DMS114 treated with DMSO at 0.1 percent for 48 hours (cell line): ENCODE measurements at regions not wholly inside any gene's neighbourhood (a gene's known extent, or its start where the extent isn't known, plus 50 kb on each side); places are given as distances from the start of the nearest gene placed in this dataset.

Experiments used
- DNase-seq: peaks from one replicate; lab custom pipeline; 2025; ENCODE audit not compliant: unreplicated experiment; lab: John Stamatoyannopoulos, UW

DNA sequence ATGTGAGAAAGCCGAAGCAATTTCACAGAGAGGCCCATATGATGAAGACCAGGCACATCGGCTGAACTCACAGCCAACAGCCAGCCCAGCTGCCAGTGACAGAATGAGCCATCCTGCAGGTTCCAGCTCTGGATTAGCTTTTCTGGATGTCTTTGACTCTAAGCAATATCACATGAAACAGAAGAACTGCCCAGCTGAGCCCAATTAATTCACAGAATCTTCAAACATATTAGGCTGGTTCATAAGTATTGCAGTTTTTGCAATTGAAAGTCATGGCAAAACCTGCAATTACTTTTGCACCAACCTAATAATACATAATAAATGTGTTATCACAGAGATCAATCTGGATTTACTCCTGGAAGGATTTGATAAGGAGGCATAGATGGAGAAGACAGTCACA lies 299.9 kb downstream of the RAB28 start:
- DNase-seq, result no peak

DNA sequence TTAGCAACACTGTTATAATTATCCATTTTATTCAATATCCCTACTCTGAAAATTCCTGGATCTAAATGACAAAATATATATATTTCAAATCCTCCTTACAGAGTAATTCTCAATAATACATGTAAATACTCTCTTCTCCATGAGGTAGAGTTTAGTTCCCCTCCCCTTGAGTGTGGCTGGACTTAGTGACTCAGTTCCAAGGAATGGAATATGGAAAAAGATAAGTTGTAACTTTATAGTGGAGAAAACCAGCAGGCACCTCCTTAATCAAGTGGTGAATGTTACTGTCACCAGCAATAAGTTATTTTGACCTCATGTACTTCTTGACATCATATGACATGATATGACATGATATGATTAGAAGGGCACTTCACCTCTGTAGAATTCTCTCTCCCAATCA lies 302.0 kb downstream of the RAB28 start:
- no peak for DNase-seq

DNA sequence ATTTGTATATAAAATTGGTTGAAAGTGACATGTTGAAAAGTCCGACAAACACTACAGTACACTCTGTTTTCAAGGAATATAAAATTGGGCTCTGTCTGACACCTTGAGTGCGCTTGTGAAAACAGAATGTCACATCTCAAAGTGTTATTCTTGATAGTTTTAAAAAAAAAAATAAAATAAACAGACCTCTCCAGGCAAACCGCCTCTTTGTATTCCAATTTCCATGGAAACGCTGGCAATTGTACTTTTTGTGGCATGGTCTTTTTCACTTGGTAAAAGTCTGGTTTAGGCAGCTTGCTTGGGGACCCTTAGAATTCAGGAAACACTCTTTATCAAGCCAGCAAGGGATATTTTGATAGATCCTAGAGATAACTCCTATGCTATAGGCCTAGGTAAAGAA lies 302.5 kb downstream of the RAB28 start:
- no peak for DNase-seq

DNA sequence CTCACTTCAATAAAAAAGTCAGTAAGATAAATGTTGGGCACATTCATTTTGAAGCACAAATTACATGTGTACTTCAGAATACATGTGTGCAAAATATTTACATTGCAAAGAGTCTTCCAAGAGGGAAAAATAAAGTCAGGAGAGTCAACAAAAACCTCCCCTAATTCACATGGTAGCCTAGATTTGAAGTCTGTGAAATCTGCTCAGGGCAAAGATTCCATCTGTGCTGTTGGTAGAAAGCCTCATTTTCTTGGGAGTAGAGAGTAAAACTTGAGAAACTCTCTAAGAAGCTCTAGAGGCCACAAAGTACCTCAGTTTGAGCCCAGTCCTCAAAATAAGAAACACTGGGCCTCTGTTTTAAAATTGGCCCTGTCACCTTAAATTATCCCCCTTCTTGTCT lies 303.4 kb downstream of the RAB28 start:
- DNase-seq, result no peak

DNA sequence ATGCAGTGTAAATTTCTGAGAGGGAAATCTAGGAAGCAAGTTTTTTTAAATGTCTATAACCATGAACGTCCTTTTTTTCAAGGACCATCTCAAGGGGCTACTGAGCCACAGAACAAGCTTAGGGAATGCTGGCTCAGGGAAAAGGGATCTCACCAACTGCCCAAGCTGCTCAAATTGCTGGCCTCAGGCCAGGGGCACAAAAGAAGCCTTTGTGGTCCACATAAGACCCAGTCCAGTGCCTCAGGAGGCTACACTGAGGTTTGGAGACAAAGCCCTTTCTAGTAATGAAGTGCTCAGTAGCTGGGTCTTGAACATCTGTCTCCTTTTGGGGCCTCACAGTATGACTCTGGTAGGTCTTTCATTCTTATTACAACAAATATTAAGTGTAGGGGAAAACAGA lies 305.5 kb downstream of the RAB28 start:
- DNase-seq, result no peak

DNA sequence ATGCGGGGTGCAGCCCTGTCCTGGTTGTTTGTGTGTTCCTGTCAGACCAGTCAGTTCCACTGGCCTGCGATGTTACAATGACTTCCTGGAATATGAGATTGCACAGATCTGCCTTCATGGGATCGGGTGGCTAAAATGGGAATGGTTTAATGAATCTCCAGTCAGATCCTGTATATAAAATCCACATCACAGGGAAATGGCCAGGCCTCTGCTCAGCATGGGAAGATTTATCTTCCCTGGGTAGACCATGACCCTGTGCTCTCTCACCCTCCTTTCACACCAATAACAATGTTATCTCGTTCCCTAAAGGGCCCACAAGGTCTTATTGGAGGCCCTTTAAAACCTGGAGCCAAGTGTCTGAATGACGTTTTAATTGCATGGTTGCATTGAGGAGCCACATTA lies 307.4 kb downstream of the RAB28 start:
- DNase-seq, result no peak

DNA sequence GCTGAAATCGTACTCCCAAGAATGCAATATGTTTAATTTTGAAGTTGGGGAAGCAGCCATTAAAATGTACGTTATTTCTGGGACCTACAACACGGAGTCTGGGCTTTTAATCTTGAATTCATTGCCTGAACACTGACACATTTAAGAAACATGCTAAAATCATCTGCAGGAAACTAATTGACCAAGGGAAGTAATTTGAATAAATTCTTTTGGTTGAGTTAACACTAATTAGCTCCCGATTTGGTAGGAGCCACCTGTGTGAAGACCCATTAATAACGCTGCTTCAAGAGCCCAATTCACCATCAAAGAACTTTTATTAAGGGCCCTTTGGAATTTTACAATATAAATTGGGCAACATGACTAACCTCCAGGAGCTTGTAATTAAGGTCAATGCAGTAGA lies 309.2 kb downstream of the RAB28 start:
- DNase-seq, result no peak

DNA sequence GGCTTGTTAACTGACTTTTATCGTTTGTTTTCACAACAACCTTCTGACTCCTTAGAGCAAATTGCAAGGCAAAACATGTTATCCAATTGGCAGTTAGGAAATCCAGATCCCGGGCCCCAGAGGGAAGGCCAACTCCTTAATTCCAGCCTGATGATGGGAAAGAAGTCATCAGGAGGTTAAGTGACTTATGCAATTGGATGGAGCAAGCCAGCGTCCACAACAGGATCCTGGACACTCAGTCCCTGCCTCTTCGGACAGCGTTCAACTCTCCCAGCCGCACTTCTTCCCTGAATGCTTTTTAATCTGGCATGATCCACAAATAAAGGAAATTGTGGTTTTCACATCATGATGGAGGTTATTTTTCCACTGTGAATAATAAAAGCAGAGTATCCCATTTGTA lies 310.1 kb downstream of the RAB28 start:
- no peak for DNase-seq

DNA sequence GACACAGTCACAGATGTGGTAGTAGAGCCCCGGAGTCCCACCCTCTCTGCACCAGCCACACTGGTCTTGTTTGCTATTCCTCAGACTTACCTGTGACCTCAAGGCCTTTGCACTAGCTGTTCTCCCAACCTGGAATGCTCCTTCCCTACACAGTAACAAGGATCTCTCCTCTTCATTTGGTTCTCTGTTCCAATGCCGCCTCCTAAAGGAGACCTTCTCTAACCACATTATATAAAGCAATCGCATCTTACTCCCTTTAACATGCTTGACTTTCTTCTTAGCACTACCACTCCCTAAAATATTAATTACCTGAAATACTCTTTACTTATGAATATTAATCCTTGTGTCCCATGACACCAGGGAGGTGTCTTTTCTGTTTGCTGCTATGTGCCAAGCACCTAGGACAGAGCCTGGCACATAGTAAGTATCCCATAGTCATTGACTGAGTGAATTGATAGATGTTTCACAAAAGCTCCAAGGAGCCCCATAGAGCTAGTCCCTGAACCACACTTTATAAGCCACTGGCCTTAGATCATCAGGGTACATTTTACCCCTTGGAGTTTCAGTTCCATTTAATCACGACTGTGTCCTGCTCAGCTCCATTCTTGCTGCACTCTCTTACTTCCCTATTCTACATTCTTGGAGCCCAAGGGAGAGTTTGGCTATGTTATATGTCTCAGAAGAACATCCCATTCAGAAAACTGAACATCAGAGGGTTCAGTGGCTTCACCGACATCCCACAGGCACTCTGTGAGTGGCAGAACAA lies 312.7 kb downstream of the RAB28 start:
- DNase-seq, result no peak

DNA sequence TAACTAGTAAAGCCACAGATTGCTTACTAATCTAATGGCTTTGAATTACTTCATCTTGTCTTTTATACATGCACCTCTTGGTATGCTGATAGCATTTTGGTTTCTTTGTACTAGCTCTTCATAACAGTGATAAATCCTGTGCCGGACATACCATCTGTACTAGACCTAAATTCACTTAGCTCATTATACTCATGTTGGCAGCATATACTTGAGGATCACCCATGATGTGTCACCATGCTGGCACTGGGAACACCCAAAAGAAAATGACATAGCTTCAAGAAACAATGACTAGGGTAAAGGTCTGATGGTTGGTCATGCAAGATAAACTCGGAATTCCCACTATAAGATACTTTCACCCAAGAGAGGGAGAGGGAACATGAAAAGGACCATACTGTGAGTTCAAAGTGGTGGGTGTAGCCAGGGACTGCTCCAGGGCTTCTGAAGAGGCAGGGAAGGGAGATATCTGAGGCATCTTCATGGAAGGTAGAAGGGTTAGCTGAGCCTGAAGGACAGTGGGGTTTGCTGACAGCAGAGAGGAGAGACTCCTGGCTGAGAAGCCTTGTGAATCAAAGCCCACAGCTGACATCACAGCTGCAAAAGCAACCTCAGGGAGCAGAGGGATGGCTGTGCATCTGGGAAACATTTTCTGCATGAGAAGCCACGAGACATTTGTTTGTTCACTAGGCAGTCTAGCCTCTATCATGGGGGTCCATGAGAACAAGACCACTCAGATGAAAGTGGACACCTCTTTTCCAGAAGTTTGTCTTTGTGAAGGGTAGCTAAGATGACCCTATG lies 314.2 kb downstream of the RAB28 start:
- DNase-seq, result no peak

DNA sequence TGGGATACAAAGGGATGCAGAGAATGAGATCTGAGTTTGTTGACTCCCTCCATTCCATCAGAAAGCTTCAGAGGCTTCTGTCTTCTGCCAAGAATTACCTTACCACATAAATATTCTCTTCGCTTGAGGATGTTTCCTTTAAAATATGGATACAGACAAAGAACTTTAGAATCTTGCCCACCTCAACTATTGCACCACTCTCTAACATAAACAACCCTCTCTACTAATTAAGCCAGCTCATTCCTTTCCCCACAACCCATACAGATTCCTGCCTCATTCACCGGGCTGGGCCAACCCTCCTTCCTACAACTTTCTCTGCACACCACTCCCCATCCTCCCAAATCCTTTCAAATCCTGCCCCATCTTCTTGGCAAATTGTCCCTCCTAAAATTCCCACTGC lies 315.8 kb downstream of the RAB28 start:
- no peak for DNase-seq

DNA sequence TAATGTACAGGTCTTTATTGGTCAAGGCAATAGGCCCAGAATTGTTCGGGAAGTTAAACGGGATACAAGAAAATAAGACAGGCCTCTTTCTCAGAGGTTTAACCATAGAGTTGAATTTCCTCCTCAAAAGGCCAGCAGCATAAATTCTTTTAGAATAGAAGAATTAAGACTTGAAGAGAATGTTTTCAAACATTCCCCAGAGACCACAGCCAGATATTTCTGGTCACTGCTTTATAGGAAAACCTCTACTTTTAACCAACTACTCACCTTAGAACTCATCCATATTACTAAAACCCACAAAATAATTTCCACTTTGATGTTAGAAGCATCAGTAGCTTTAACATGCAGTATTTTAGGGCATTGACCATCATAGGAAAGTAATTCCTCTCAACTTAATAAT lies 317.9 kb downstream of the RAB28 start:
- no peak for DNase-seq

DNA sequence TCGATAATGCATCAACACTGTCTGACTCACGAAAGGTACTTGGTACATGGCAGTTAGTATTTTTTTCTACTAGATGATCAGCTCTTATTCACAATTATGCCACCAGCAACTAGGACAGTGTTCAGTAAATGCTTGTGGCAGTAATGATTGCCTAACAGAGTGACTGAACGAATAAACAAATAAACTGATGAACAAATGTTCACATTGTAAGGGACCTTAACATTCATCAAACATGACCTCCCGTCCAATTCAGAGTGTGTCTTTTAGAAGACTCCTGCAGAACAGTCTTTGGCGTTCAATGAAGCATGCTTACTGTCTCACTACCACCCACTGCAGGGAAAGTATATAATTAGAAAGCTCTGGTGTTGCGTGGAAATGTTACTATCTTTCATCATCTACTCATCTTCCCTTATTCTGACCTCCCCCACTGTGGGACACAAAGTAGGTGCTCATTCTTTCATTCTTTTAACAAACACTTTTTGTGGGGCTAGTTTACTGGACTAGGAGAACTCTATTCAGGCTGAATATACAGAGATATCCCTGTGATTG lies 319.3 kb downstream of the RAB28 start:
- no peak for DNase-seq

DNA sequence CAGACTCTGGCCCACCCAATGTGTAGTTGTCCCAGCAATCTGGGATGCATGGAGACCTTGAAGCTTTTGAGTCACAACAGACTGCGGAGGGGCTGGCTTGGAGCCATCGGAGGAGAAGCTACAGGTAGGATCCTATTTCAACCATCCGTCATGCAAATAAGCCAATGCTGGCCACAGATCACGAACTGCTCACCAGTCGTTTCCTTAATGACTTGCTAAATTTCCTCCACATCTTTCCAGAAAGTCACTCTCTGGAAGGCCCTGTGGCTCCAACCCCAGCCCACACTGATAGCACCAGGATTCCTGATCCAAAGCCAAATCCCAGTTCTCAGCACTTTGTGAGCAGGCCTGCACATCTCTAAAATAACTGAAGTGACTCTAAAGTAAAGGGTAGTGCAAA lies 321.3 kb downstream of the RAB28 start:
- DNase-seq, result no peak

DNA sequence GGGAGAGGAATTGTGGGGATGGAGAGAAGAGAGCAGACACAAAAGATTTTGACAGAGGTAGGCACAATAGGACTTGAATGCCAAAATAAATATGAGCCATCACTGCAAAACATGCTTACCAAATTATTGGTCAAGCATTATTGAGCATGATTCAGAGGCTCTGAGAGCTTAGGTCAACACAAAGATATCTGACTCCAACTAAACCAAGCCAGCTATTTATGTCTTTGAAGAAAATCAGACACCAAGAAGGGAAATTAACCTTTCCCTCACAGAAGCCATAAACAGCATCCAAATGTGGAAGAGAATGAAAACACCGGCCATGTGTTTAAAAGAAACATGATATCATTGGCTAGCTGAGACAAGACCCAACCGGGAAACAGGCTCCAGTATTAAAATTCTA lies 323.2 kb downstream of the RAB28 start:
- DNase-seq, result no peak

DNA sequence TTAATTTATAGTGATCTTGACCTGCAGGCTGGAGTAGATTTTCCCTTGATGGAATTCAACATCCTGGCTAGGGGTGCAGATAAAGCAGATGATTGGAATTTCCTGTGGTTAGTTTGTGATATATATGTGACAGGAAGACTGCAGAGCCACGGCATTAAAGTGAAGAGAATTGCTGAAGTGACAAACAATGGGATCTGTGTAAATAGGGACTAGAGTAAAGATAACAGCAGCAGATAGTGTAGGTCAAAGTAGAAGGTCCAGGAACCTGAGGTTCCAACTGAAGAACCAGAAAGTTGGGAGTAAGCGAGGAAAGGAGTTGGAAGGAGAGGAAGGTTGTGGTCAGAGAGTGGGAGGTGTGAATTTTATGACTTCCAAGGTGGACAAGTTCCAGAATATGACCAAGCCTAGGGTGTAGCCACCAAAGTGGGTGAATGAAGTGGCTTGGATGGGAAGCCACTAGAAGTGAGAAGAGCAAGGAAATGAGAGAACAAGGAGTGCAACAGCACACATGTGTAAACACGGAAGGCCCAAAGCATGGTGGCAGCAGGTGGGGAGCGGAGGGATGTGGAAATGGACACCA lies 325.0 kb downstream of the RAB28 start:
- DNase-seq, result no peak

DNA sequence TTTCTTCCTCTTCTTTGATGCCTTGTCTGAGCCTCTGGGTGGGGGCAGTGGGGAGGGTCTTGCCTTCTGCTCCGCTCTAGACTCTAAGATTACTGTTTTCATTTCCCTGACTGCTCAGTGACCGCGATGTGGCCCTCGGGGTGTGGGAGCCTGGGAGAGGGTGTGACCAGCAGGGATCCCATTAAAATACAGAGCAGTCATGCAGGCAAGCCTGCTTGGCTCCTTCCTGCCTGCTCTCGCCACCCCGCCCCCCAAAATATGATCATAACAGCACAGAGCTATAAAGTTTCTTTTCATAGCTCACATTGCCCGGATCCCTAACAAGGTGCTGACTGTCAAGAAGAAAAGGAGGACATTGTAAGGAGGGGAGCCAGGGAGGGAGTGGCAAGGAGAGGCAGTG lies 332.9 kb downstream of the RAB28 start:
- no peak for DNase-seq

DNA sequence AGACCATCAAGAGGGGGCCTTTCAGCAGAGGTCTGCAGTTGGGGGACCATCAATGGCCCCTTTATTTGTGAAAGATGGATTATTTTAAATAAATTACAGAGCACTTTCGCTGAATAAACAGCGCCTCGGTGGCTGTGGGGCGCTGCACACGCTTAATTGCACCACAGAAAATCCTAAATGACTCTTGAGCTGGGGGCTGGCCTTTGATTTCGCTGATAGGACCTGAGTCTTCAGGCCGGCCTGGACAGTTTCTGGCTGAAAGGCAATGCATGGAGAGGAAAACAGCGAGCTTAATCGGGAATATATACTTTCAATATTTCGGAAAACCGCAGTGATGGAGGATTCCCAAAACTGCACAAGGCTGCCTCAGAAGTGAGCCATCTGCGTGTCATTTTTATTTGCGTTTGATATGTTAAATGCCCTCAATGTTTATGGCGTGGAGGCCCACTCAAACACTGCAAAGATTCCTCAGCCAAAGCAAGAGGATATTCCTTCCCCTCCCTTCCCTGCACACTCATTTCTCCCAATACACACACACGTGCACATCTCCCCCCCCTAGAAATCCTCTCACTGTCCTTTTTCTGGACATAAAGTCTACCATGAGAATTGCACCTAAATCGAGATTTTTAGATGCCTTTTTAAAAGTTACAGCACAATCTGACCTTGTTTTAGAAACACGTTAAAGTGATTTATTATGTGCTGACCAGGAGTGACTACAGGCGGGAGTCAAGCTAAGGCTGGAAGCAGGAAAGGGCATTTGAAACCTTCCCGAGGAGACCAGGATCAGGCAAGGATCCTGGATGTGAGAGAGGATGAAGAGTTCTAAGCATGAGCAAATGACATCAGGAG lies 340.7 kb downstream of the RAB28 start:
- no peak for DNase-seq

DNA sequence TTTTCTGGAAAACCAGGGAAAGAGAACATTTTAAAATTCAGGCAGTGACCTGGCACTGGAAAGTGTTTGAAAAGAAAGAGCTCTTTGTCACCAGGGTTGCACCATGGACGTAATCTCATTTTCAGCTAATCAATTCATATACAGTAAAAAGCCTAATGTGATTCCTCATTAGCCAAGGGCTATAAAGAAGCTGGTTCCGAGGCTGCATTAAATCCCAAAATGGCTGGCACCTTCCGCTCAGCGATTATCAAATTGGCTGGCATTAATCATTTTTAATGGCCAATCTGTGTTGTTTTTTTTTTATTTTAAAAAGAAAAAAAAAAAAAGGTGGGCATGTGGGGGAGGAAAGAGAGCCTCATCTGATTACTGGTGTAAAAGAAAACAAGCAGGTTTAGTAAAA lies 341.4 kb downstream of the RAB28 start:
- DNase-seq, result no peak

DNA sequence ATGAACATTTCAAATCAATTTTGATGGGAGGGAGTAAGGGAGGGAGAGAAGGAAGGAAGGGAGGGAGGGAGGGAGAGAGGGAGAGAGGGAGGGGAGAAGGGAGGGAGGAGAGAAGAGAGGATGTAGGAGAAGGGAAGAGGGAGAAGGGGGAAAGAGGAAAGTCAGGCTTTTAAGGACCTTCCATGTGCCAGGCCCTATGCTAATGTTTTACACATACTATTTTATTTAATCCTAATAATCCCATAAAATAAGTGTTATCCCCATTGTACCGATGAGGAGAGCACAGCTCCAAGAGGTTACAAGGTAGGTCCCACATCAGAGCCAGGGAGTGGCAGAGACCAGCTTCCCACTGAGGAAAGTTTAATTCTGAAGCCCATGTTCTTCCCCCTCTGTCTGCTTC lies 341.9 kb downstream of the RAB28 start:
- DNase-seq, result no peak

DNA sequence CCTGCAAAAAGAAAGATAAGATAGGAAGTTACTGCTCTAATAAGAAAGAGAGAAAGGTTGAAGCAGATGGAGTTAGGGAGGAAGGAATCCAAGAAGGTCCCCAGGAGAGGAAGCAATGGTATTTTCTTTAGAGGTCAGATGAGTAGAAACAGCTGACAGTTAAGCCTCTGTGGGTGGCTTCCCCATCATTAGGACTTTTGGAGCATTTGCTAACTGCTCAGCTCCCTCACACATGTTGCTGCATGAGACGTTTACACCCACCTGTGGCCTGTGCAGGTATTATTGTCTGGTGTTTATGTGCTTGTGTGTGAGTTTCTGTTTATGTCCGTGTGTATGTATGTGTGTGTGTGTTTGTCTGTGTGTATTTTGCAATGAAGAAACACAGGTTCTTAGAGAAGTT lies 346.8 kb downstream of the RAB28 start:
- DNase-seq, result no peak
